GM19025 (cell line): ENCODE measurements at regions not wholly inside any gene's neighbourhood (a gene's known extent, or its start where the extent isn't known, plus 50 kb on each side); places are given as distances from the start of the nearest gene placed in this dataset.
"Not testable (repeated sequence)": the region's sequence is repeated elsewhere in the genome, so short reads cannot be mapped to it uniquely, and the experiment has no call there.

ENCODE experiments used
- ATAC-seq: cut with Tn5 transposase; IDR thresholded peaks from one replicate; pipeline ENCODE4 v1.9.1; 2021; ENCODE audit warnings: mild to moderate bottlenecking, low read depth, moderate library complexity; ENCODE audit not compliant: unreplicated experiment

DNA sequence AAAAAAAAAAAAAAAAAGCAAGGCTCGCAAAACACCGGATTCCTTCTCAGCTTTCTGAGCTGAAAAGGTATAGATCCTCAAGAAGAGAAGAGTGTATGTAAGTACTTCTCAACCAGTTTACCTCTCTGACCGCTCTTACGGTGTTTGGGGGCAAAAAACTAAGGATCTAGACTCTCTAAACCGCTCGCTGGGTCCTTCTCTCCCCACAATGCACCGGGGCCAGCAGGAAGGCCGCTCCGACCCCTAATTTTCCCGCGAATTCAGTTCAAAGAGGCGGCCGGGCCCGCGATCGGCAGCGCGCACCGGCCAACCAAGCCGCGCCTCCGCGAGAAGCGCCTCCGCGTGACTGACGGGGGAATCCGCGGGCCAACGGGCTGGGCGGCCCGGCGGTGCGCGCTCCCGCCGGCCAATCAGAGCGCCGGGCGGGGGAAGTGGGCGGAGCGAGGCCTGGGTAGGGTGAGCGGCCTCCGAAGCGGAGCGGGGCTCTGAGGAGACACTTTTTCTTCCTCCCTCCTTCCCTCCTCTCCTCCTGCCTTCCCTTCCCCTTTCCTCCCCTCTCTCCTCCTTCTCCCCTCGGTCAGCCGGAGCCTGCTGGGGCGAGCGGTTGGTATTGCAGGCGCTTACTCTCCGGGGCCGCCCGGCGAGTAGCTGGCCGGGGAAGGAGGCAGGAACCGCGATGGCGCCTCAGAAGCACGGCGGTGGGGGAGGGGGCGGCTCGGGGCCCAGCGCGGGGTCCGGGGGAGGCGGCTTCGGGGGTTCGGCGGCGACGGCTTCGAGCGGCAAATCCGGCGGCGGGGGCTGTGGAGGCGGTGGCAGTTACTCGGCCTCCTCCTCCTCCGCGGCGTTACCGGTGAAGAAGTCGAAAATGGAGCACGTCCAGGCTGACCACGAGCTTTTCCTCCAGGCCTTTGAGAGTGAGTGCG, 93.0 kb downstream of the CRLF3 start:
- peak; percentile 96 for ATAC-seq

DNA sequence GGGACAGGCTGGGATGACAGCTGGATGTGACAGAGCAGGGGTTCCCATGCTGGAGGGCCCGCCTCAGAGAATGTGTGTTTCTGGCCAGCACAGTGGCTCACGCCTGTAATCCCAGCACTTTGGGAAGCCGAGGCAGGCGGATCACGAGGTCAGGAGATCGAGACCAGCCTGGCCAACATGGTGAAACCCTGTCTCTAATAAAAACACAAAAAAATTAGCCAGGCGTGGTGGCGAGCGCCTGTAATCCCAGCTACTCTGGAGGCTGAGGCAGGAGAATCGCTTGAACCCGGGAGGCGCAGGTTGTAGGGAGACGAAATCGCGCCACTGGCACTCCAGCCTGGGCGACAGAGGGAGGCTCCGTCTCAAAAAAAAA, 93.7 kb downstream of the CRLF3 start:
- not testable (repeated sequence) for ATAC-seq

DNA sequence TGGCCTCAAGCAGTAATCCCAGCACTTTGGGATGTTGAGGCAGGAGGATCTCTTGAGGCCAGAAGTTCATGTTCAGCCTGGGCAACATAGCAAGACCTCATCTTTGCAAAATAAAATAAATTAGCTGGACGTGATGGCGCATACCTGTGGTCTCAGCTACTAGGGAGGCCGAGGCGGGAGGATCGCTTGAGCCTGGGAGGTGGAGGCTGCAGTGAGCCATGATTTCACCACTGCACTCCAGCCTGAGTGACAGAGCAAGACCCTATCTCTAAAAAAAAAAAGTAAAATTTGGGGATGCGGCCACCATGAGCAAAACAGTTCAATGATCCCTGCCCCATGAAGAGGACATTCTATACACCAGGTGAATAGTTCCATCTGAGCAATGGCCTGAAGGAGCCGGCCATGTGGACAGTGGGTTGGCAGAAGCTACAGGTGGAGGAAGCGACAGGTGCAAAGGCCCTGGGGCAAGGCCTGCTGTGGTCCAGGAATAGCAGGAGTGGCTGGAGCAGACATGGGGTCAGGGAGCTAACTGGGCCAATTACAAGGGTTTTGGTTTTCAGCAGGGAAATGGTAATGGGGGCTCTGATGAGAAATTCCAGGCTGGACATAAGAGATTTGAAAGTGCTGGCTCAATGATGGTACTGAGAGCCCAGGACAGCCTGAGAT, 94.2 kb downstream of the CRLF3 start:
- ATAC-seq: not testable (repeated sequence)

DNA sequence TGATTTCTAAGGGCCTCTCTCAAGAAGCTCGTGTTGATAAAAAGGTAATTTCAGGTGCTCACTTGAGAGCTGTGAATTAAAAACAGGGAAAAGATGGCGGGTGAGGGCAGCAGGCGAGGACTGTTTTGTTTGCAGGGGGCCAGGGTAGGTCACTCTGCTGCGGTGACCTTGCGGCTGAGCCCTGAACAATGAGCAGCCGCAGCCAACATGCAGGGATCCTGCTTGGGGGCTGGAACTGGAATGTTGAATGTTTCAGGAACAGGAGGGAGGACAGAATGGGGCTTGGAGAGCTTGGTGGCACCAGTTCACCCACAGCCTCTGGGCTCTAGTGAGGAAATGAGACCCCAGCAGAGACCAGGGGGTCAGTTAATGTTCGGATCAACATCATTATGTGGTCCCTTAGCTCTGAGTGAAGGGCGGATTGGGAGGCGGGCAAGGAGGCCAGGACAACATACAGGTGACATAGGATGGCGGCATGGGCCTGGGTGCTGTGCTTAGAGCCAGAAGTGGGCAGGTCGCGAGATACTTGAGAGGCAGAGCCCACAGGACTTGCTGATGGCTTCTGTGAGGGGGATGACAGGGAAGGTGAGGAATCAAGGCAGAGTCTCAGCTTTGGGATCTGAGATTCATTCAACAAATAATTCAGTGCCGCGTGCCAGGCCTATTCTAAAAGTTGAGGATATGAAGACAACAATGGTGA, 94.9 kb downstream of the CRLF3 start:
- not testable (repeated sequence) for ATAC-seq

DNA sequence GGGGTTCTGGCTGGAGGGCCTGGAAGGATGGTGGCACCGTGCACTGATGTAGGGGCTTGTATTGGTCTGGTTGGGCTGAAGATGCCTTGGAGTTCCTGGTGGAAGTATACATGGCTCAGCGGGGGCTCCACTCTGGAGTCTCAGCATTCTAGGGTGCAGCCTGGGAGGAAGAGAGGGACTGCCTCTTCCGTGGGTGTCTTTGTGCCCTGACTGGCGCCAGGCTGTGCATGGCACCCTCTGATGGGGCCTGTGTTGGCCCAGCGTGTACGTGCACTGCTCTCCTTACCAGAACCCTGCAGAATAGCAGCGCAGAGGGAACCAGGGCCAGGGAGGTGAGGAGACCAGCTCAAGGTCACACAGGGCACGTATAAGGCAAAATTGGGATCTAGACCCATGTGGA, 97.0 kb downstream of the CRLF3 start:
- ATAC-seq: not testable (repeated sequence)

DNA sequence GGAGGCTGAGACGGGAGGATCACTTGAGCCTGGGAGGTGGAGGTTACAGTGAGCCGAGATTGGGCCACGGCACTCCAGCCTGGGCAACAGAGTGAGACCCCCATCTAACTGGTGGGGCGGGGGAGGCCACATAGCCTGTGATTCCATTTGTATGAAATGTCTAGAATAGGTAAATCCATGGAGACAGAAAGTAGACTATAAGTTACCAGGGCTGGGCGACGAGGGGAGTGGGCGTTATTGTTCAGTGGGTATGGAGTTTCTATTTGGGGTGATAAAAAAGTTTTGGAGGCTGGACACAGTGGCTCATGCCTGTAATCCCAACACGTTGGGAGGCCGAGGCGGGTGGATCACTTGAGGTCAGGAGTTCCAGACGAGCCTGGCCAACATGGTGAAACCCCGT, 97.8 kb downstream of the CRLF3 start:
- not testable (repeated sequence) for ATAC-seq

DNA sequence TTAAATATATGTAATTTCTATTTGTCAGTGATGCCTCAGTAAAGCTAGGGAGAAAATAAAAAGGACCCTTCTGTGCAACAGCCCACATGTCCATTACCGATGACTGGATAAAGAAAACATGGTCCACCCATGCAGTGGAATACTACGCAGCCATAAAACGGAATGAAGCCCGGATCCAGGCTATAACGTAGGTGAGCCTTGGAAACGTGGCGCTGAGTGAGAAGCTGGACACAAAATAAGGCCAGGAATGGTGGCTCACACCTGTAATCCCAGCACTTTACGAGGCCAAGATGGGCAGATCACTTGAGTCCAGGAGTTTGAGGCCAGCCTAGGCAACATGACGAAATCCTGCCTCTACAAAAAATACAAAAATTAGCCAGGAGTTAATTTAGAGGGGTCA, 98.2 kb downstream of the CRLF3 start:
- ATAC-seq: not testable (repeated sequence)

DNA sequence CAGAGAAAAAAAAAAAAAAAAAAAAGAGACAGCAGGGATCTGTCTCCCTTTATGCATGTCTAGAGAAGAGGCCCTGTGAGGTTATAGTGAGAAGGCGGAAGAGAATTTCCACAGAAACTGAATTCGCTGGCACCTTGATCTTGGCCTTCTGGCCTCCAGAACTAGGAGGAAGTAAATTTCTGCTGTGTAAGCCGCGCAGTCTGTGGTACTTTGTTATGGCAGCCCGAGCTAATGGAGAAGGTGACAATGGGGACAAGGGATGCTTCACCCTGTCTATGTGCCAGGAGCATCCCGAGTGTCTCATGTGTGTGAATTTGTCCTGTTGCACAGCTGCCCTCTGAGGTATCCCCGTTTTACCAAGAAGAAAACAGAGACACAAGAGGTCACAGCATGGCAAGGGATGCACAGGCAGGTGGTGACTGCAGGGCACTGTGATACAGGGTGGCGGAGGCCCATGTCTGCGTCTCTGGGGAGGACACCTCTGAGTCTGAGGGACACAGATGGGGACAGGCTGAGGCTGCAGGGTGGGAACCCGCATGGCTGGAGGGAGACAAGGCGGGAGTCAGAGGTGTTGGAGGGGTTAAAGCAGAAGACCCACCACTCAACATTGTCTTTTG, 100.3 kb downstream of the CRLF3 start:
- not testable (repeated sequence) for ATAC-seq

DNA sequence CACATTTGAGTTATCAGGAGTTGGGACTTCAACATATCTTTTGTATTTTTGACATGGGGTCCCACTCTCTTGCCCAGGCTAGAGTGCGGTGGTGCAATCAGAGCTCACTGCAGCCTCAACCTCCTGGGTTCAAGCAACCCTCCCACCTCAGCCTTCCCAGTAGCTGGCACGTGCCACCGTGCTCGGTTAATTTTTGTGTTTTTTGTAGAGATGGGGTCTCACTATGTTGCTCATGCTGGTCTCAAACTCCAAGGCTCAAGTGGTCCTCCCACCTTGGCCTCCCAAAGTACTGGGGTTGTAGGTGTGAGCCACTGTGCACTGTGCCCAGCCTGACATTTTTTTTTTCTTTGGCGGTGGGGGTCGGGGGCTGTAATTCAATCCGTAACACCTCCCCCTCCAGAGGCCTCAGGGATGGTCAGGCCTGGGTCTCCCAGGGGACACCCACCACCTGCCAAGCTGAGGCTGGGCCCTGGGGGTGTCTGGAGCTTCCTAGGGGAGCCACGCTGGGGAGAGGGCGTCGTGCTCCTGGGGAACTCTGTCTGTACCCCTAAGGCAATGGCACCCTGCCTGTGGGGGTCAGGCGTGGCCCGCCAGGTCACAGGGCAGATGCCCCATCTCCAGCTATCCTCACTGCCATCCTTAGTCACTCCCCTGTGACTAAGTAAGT, 102.2 kb downstream of the CRLF3 start:
- ATAC-seq: not testable (repeated sequence)

DNA sequence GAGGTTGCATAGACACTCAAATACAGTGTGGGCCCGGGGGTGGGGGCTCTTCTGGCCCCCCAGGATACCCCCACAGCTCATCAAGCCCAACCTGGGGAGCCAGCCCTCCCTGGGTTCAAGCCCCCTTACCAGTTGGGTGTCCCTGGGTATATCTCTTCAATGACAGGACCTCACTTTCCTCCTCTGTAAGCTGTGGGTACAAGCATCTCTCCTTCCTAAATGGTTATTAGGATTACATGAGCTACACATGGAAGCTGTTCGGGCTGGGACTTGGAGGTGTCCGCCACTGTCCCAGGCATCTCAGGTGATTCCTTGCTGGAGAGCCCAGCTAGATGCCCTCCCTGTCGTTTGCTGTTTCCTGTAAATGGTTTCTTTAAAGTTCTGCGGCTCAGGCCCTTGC, 103.5 kb downstream of the CRLF3 start:
- ATAC-seq: not testable (repeated sequence)

DNA sequence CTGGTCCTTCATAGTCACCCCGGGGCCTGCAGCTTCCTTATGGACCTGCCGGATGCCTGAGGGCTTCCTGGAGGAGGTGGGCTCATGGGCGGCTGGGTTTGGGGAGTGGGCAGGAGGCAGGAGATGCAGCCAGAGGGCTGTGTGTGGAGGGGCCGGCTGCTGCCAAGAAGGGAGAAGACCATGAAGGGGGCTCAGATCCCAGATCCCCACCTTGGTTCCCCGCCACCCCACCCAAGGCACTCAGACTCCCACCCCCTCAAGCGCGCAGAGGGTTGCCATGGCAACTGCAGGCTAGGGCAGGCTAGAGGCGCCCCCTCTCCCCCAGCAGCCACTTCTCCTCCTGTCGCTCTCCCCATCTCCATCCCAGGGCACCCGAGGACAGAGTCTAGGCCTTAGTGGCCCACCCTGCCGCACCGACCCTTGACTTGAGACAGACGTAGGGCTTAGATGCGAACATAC, 104.5 kb downstream of the CRLF3 start:
- no peak for ATAC-seq

DNA sequence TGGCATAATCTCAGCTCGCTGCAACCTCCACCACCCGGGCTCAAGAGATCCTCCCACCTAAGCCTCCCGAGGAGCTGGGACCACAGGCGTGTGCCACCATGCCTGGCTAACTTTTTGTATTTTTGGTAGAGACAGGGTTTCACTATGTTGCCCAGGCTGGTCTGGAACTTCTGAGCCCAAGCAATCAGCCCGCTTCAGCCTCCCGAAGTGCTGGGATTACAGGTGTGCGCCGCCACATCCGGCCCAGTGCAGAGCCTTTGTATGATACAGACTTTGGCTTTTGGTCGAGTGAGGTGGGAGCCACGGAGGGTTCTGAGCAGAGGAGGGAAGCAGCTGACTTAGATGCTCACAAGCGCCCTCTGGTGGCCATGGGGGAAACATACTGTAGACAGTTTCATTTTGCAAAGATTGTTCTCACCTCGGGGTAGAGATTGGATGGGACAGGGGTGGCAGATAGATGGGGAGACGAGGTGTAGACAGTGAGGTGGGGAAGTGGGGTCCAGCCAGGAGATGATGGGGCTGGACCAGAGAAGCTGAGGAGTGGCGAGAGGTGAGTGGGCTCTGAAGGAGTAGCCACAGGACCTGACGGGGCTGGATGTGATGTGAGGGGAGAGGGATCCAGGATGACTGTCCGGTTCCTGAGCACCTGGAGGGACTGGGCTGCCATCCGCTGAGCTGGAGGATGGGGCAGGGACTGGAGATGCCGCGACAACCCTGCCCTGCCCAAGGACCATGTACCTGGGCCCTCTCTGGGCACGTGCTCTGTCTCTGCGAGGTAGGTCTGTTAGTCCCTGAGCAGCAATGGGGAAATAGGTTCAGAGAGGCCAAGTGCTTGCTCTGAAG, 105.1 kb downstream of the CRLF3 start:
- ATAC-seq: not testable (repeated sequence)

DNA sequence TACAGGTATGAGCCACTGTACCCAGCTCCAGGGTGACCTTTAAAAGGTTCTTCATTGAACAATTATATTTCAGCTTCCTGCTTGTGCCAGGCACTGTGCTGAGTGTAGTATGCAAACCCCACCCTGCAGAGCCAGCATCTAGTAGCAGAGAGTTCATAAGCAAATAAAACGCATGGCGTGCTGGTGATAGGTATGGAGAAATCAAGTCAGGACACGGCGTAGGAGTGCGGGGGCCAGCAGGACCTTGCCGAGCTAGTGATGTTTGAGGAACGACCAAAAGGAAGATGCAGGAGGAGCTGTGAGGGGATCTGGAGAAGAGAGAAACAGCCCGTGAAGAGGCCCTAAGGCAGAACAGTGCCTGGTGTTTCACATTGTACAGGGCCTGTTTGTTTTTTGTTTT, 105.8 kb downstream of the CRLF3 start:
- not testable (repeated sequence) for ATAC-seq

DNA sequence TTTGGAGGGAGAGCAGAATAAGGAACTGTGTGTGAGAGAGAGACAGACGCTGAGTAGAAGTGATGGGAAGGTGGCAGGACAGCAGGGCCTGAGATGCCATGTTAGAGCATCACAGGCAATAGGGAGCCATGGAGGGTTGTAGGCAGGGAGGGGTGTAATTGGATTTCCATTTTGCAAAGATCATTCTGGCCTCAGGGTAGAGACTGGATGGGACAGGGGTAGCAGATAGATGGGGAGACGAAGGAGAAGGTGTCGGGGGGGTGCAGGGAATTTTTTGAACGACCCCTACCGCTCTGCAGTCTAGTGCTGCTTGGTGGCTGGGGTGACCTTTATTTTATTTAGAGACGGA, 106.4 kb downstream of the CRLF3 start:
- ATAC-seq: not testable (repeated sequence)

DNA sequence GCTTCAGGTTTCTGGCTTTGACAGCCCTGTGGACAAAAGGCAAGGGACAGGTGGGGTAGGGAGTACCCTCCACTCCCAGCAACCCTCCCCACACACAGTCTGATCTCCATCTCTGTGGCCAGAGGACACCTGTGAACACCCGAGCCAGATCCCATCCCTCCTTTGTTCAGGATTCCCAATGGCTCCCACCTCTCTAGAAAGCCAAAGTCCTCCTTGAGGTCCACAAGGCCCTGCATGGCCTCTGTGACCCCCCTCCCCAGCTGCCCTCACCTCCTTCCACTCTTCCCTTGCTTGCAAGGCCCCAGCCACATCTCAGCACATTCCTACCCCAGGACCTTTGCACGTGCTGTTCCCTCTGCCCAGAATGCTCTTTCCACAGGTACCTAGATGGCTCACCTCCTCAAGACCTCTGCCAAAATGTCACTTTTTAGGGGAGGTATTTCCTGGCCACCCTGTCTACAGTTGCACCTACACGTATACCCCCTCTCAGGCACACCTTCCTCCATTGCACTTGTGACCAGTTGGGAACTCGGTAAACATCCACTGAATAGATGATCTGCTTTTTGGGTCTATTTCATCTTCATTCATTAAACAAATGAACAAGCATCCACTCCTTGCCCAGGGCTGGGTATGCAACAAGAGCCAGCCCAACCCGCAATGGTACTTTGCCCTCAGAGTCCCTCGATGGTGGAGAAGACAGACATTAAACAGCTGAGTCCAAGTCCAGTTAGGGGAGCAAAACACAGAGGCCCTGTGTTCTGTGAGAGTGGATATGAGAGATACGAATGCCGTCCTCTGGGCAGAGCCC, 107.0 kb downstream of the CRLF3 start:
- no peak for ATAC-seq

DNA sequence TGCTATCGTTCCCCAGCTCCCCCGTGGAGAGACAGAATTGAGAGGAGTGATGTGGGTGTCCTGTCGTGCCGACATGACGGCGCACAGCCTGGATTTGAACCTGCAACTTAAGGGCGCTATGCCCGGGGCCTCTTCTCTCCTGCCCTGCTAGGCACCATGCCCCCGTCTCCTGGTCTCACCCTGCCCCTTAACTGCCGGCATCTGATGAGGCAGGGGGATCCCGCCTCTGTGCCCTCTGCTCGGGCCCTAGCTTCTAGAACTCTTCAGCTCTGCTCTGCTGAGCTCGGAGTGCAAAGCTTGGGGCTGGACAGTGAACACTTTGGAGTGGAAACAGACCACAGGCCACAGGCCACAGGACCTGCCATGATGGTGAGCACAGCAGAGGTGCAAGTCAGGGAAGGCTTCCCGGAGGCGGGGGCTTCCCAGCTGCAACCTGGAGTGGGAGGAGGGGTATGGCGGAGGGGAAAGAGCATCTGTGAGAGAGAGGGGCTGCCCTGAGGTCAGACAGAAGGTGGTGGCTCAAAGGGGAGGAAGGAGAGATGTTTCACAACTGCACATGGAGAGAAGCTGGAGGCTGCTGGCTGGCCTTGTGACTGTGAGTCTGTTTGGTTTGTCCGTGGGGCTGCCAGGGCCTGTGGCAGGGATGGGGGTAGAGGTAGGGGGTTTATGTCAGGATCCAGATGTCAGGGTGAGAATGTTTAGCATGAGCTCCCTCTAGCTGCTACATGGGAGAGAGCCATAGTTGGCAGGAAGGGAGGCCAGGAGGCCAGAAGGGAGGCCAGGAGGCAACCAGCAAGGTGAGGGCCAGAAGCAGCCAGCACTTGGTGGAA, 107.8 kb downstream of the CRLF3 start:
- ATAC-seq: no peak

DNA sequence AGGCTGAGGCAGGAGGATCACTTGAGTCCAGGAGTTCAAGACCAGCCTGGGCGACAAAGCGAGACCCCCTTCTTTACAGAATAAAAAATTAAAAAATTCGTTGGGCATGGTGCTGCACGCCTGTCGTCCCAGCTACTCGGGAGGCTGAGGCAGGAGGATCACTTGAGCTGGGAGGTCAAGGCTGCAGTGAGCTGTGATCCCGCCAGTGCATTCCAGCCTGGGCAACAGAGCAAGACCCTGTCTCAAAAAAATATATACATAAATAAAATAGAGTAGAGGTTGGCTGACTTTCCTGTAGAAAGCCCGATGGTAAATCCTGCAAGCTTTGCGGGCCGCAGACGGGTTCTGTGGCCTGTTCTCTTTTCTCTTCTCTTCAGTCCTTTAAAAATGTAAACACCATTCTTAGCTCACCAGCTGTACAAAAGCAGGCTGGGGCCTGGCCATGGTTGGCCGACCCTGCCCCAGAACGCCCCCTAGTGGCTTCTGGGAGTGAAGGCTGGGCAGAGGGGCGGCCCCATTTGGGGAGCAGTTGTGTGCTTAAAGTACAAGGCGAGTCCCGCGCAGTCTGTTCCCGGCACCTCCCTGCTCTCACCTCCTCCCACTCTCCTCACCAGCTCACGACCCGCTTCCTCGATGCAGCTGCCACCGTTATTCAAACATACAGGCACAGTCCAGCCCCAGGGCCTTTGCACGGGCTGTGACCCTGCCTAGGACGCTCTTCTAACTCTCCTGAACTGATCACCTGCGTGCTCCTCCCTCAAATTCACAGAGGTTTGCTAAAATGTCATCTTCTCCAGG, 109.5 kb downstream of the CRLF3 start:
- not testable (repeated sequence) for ATAC-seq
